Right renal pelvis (tissue), 4 donors: ENCODE measurements at regions not wholly inside any gene's neighbourhood (a gene's known extent, or its start where the extent isn't known, plus 50 kb on each side); places are given as distances from the start of the nearest gene placed in this dataset.
A peak's percentile ranks its signal among the peaks of the same experiment; 100 is the strongest.
"Not testable (repeated sequence)": the region's sequence is repeated elsewhere in the genome, so short reads cannot be mapped to it uniquely, and the experiment has no call there.

Source experiments
- DNase-seq, 4 donors: peaks; one replicate each; pipeline ENCODE4 v3.0.0-alpha.2; 2013; ENCODE audit warnings: low read depth in 4 of 4, low spot score in 3 of 4, missing footprints in 1 of 4

- peak in 2 of 4 donors; percentile 29 to 53 for DNase-seq
These were observed 100.3 kb upstream of the SVIL start for GRCh38 chr10:29734962-29735627.

- DNase-seq: no peak
These were observed 99.8 kb upstream of the SVIL start for GRCh38 chr10:29734640-29734961.

GRCh38 chr10:29733323-29733722 is 98.6 kb upstream of the SVIL start:
- DNase-seq: no peak

- no peak for DNase-seq
These were observed 98.1 kb upstream of the SVIL start for GRCh38 chr10:29732918-29733317.

GRCh38 chr10:29731760-29732159 is 97.0 kb upstream of the SVIL start:
- no peak for DNase-seq

GRCh38 chr10:29730969-29731368 is 96.2 kb upstream of the SVIL start:
- DNase-seq: no peak

GRCh38 chr10:29730458-29730857 is 95.7 kb upstream of the SVIL start:
- DNase-seq: no peak

GRCh38 chr10:29728541-29729049 is 93.8 kb upstream of the SVIL start:
- no peak for DNase-seq

GRCh38 chr10:29725927-29726326 is 91.2 kb upstream of the SVIL start:
- DNase-seq: not testable (repeated sequence)

GRCh38 chr10:29725133-29725720 is 90.5 kb upstream of the SVIL start:
- DNase-seq: no peak

GRCh38 chr10:29723726-29724125 is 89.0 kb upstream of the SVIL start:
- no peak for DNase-seq

GRCh38 chr10:29722777-29723176 is 88.0 kb upstream of the SVIL start:
- DNase-seq: no peak

- DNase-seq: no peak
These were observed 85.4 kb upstream of the SVIL start for GRCh38 chr10:29720149-29720548.

GRCh38 chr10:29719281-29719675 is 84.5 kb upstream of the SVIL start:
- DNase-seq: no peak

GRCh38 chr10:29715296-29715695 is 80.5 kb upstream of the SVIL start:
- DNase-seq: no peak

GRCh38 chr10:29714096-29714874 is 79.5 kb upstream of the SVIL start:
- no peak for DNase-seq

GRCh38 chr10:29713450-29713849 is 78.7 kb upstream of the SVIL start:
- DNase-seq: no peak

GRCh38 chr10:29712108-29712507 is 77.3 kb upstream of the SVIL start:
- DNase-seq: peak in 1 of 4 donors; percentile 14

- DNase-seq: no peak
These were observed 75.4 kb upstream of the SVIL start for GRCh38 chr10:29710128-29710527.

- no peak for DNase-seq
These were observed 74.8 kb upstream of the SVIL start for GRCh38 chr10:29709484-29710002.

GRCh38 chr10:29703271-29703670 is 68.5 kb upstream of the SVIL start:
- no peak for DNase-seq
